Uterus (tissue), 3 donors: ENCODE measurements at regions not wholly inside any gene's neighbourhood (a gene's known extent, or its start where the extent isn't known, plus 50 kb on each side); places are given as distances from the start of the nearest gene placed in this dataset.
"Not testable (repeated sequence)": the region's sequence is repeated elsewhere in the genome, so short reads cannot be mapped to it uniquely, and the experiment has no call there.

Experiments used
- DNase-seq, 2 donors: peaks; one replicate each; pipeline ENCODE4 v3.0.0-alpha.2; 2019 to 2020
- H3K27ac ChIP-seq, 2 donors: fragments of 200-600 bp; sonication (generic); 1 replicate in 1 of 2; 2 replicates in 1 of 2; pipeline ENCODE4 v1.5.1; 2016 to 2018
- H3K27me3 ChIP-seq, 2 donors: fragments of 200-600 bp; sonication (generic); one replicate each; pipeline ENCODE4 v1.5.1; 2018 to 2019; ENCODE audit warnings: control low read depth in 1 of 2
- H3K36me3 ChIP-seq, 2 donors: fragments of 200-600 bp; sonication (generic); one replicate each; pipeline ENCODE4 v1.5.1; 2019; ENCODE audit warnings: control low read depth in 1 of 2
- H3K4me1 ChIP-seq, 2 donors: fragments of 200-600 bp; sonication (generic); one replicate each; pipeline ENCODE4 v1.5.1; 2018 to 2019; ENCODE audit warnings: control low read depth in 1 of 2
- H3K4me3 ChIP-seq, 2 donors: fragments of 200-600 bp; sonication (generic); 1 replicate in 1 of 2; 2 replicates in 1 of 2; pipeline ENCODE4 v1.5.1; 2018 to 2019; ENCODE audit warnings: mild to moderate bottlenecking in 1 of 2
- H3K9me3 ChIP-seq, 2 donors: fragments of 200-600 bp; sonication (generic); one replicate each; pipeline ENCODE4 v1.5.1; 2019; ENCODE audit warnings: control low read depth in 1 of 2
- CTCF ChIP-seq, 4 experiments: fragments of 200-600 bp in 2 of 4; fragments of 450-650 bp in 2 of 4; sonication (generic) in 2 of 4; IDR thresholded peaks; one replicate each; pipeline ENCODE4 v1.5.1; 2016 to 2019; ENCODE audit warnings: antibody characterized with exemption in 4 of 4, mild to moderate bottlenecking in 2 of 4, moderate library complexity in 1 of 4
- POLR2A ChIP-seq, 2 donors: fragments of 450-650 bp; IDR thresholded peaks; one replicate each; pipeline ENCODE4 v1.6.1; 2016; ENCODE audit warnings: antibody characterized with exemption in 2 of 2, mild to moderate bottlenecking in 1 of 2, moderate library complexity in 1 of 2
- intact Hi-C: fragments of 100-400 bp; cut with DNase I; formaldehyde crosslinking; loops from one replicate; pipeline ENCODE4 v1.15.1; 2023; ENCODE audit warnings: low total_unique reads
- donor health status: DM: yes; HTN: yes; CAD: no.

- Histone ChIP-seq H3K27me3 (no peaks in the 10 kb centered on the region), H3K4me1 (no peaks in the 10 kb centered on the region), H3K27ac (no peak overlapping the region), H3K9me3 (no peaks in the 10 kb centered on the region), H3K36me3 (no peaks in the 10 kb centered on the region), H3K4me3 (no peak overlapping the region)
- DNase-seq, result no peak
- intact Hi-C loops, result no loop called here
- no peak for TF ChIP-seq CTCF (IDR thresholded peaks at IDR 0.05)
- TF ChIP-seq POLR2A (IDR thresholded peaks at IDR 0.05), result no peak
Measured at GRCh38 chr2:13821255-13821880, 811.1 kb upstream of the LRATD1 start.

GRCh38 chr2:13822365-13822764, 810.2 kb upstream of the LRATD1 start:
- H3K27ac ChIP-seq, result no peak overlapping the region
- TF ChIP-seq POLR2A (IDR thresholded peaks at IDR 0.05), result no peak
- TF ChIP-seq CTCF (IDR thresholded peaks at IDR 0.05), result no peak
- no peaks in the 10 kb centered on the region for H3K4me1 ChIP-seq
- no peaks in the 10 kb centered on the region for H3K9me3 ChIP-seq
- no peaks in the 10 kb centered on the region for H3K27me3 ChIP-seq
- no peaks in the 10 kb centered on the region for H3K36me3 ChIP-seq
- no peak overlapping the region for H3K4me3 ChIP-seq
- no peak for DNase-seq
- intact Hi-C loops, result no loop called here

- Histone ChIP-seq H3K27me3 (no peaks in the 10 kb centered on the region), H3K4me1 (no peaks in the 10 kb centered on the region), H3K4me3 (no peak overlapping the region), H3K27ac (no peak overlapping the region), H3K9me3 (no peaks in the 10 kb centered on the region), H3K36me3 (no peaks in the 10 kb centered on the region)
- TF ChIP-seq POLR2A (IDR thresholded peaks at IDR 0.05), result no peak
- no peak for TF ChIP-seq CTCF (IDR thresholded peaks at IDR 0.05)
- DNase-seq, result no peak
- intact Hi-C loops, result no loop called here
Measured at GRCh38 chr2:13826314-13826853, 806.1 kb upstream of the LRATD1 start.

- no peak for TF ChIP-seq POLR2A (IDR thresholded peaks at IDR 0.05)
- TF ChIP-seq CTCF (IDR thresholded peaks at IDR 0.05), result no peak
- Histone ChIP-seq H3K9me3 (no peaks in the 10 kb centered on the region), H3K27ac (no peak overlapping the region), H3K4me1 (no peaks in the 10 kb centered on the region), H3K27me3 (no peaks in the 10 kb centered on the region), H3K36me3 (no peaks in the 10 kb centered on the region), H3K4me3 (no peak overlapping the region)
- intact Hi-C loops, result no loop called here
- DNase-seq, result no peak
Measured at GRCh38 chr2:13858626-13859025, 773.9 kb upstream of the LRATD1 start.

- intact Hi-C loops, H3K4me1 ChIP-seq, DNase-seq, H3K27me3 ChIP-seq, H3K27ac ChIP-seq, H3K36me3 ChIP-seq, H3K9me3 ChIP-seq, H3K4me3 ChIP-seq: not testable (repeated sequence)
Measured at GRCh38 chr2:13868275-13868674, 764.2 kb upstream of the LRATD1 start.
